GM20000 (cell line): ENCODE measurements at regions not wholly inside any gene's neighbourhood (a gene's known extent, or its start where the extent isn't known, plus 50 kb on each side); places are given as distances from the start of the nearest gene placed in this dataset.
"Not testable (repeated sequence)": the region's sequence is repeated elsewhere in the genome, so short reads cannot be mapped to it uniquely, and the experiment has no call there.

Source experiments
- DNase-seq: peaks from one replicate; pipeline ENCODE4 v3.0.0; 2012; ENCODE audit warnings: low spot score
- TF ChIP-seq, protein P1 (sequence below): IDR thresholded peaks from 2 replicates; pipeline ENCODE4 v1.5.1; 2012; ENCODE audit warnings: mild to moderate bottlenecking, control low read depth; ENCODE audit errors: extremely low read depth, missing control alignments

DNA sequence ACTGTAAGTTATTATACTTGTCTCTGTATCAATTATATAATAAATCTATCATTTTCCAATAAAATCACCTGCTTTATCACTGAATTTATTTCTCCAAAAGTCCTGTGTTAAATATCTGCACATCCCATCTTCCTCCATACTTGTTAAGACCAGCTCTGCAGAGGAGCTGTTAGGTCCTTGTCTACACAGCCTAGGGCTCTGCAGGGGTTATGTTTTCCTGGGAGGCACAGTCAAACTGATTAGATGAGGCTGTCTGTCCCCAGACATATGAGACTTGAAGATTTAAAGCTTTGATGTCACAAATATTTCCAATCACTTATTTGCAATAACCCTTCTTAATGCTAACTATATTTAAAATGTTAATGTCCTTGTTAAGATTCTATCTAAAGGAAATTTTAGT, 446.8 kb downstream of the TRAM1L1 start:
- TF ChIP-seq, protein P1, sequence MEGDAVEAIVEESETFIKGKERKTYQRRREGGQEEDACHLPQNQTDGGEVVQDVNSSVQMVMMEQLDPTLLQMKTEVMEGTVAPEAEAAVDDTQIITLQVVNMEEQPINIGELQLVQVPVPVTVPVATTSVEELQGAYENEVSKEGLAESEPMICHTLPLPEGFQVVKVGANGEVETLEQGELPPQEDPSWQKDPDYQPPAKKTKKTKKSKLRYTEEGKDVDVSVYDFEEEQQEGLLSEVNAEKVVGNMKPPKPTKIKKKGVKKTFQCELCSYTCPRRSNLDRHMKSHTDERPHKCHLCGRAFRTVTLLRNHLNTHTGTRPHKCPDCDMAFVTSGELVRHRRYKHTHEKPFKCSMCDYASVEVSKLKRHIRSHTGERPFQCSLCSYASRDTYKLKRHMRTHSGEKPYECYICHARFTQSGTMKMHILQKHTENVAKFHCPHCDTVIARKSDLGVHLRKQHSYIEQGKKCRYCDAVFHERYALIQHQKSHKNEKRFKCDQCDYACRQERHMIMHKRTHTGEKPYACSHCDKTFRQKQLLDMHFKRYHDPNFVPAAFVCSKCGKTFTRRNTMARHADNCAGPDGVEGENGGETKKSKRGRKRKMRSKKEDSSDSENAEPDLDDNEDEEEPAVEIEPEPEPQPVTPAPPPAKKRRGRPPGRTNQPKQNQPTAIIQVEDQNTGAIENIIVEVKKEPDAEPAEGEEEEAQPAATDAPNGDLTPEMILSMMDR: no peak
- DNase-seq: no peak

DNA sequence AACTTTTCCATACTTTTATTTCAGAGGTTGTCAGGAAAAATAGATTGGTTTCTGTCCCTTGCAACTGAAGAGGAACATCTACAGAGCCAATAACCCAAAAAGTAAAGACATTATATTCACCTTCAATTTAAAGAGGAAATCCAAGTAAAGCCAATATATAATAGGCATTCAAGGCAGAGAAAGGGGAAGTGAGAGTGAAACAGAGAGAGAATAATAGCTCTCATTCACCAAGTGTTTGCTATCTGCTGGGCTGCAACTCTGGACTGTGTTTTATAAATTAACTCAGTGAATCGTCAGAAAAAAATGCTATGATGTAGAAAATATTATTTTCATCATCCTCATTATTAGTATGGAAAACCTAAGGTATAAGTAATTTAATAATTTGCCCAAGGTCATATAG, 448.5 kb downstream of the TRAM1L1 start:
- peak; percentile 3 for DNase-seq
- TF ChIP-seq, protein P1: no peak

DNA sequence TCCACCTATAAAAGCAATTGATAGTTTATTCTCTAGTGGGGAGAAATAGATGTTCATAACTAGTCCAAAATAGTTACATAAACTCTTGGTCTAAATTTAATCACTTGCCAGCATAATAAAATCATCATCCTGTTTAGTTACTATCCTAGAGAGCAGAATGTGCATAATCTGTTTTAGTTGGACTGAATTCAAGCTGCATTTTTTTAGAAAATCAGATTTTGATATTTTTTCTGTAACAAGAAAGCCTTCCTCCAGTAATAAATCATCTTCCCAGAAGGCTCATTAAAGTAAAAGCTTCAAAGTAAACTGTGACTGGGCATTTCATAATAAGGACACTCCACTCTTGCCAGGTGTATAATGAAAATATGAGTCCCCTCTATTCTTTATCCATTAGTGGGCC, 453.1 kb downstream of the TRAM1L1 start:
- no peak for DNase-seq
- TF ChIP-seq, protein P1: no peak

DNA sequence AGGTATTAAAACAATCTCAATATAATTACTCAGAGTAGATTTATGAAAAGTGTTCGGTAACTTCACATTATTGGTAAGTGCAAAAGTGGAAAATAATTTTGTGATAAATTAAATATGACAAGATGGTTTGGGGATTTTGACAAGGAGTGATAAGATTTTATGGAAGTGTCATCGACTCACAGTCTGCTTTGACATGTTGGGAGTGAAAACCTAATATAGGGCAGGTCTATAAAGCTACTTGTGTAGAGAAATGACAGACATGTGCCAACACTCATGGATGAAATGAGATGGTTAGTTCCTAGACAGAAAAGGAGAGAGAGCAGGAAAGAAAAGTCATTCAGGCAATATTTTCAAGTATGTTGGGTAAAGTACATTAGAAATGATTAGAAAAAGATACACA, 456.8 kb downstream of the TRAM1L1 start:
- TF ChIP-seq, protein P1: no peak
- DNase-seq: no peak

DNA sequence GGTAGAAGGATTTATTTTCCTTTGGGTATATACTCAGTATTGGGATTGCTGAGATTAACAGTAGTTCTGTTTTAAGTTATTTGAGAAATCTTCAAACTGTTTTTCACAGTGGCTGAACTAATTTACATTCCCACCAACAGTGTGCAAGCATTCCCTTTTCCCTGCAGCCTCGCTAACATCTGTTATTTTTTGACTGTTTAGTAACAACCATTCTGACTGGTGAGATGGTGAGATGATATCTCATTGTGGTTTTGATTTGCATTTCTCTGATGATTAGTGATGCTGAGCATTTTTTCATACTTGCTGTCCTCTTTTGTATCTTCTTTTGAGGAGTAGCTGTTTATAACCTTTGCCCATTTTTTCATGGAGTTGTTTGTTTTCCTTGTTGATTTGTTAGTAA, 457.8 kb downstream of the TRAM1L1 start:
- TF ChIP-seq, protein P1: no peak

DNA sequence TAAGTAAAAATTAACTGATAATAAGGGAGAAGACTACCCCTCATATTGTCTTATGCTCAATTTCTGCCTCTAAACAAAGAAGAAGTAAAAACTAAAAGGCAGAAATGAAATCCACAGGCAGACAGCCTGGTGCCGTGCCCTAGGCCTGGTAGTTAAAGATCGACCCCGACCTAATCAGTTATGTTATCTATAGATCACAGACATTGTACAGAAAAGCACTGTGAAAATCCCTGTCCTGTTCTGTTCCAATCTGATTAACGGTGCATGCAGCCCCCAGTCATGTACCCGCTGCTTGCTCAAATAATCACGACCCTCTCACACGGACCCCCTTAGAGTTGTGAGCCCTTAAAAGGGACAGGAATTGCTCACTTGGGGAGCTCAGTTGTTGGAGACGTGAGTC, 465.9 kb downstream of the TRAM1L1 start:
- DNase-seq: not testable (repeated sequence)

More for the DNA sequence above, 457.8 kb downstream of the TRAM1L1 start:
- DNase-seq: no peak

DNA sequence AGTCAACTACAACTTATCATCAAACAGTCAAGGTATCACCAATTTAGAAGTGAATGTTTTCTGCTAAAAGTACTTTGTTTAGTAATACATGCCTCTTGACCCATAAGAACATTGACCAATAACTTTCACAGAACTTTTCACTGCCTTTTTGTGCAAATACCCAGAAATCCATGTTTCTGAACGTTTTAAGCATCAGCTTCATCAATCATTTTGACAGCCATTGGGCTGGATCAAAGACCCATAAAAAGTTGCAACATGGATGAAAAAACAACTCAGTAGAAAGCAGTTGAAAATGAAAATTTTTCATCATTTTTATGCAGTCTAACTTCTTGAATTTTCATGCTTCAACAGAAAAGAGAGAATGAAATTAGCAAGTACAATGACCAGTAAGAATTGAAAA, 466.7 kb downstream of the TRAM1L1 start:
- TF ChIP-seq, protein P1: no peak
- DNase-seq: no peak

DNA sequence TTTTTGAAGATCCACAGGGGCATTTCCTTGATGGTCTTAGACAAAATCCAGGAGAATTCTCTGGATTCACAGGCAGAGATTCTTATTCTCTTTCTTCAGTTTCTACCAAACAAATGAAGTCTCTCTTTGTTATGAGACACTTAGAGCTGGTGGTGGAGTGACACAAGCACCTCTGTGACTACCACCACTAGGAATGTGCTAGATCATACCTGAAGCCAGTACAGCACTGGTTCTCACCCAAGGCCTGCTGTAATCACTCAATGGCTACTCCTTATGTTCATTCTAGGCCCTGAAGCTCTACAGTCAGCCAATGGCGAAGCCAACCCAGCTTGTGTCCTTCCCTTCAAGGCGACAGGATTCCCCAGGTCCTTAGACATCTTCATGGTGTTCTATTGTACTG, 482.3 kb downstream of the TRAM1L1 start:
- TF ChIP-seq, protein P1: no peak
- DNase-seq: no peak
